Activated naive CD4-positive, alpha-beta T cell treated with anti-CD3 and anti-CD28 coated beads for 36 hours (primary cell): ENCODE measurements at regions not wholly inside any gene's neighbourhood (a gene's known extent, or its start where the extent isn't known, plus 50 kb on each side); places are given as distances from the start of the nearest gene placed in this dataset.
"Not testable (repeated sequence)": the region's sequence is repeated elsewhere in the genome, so short reads cannot be mapped to it uniquely, and the experiment has no call there.

Experiments
- CTCF ChIA-PET: fragments of 350-600 bp; sonication (Branson Sonifier 250); formaldehyde crosslinking; loops from one replicate; lab custom pipeline; 2021; ENCODE audit warnings: antibody characterized with exemption; lab: Charles Lee
- DNase-seq: peaks from one replicate; pipeline ENCODE4 v3.0.0-alpha.2; 2020
- H3K27ac Mint-ChIP-seq: one replicate; pipeline ENCODE4 v1.8.0; 2021; ENCODE audit warnings: mild to moderate bottlenecking, mixed read lengths
- H3K27me3 Mint-ChIP-seq: one replicate; pipeline ENCODE4 v1.8.0; 2021; ENCODE audit warnings: low read depth, mixed read lengths
- H3K36me3 Mint-ChIP-seq: one replicate; pipeline ENCODE4 v1.8.0; 2021; ENCODE audit warnings: low read depth, mixed read lengths
- H3K4me1 Mint-ChIP-seq: one replicate; pipeline ENCODE4 v1.8.0; 2021; ENCODE audit warnings: low read depth, mixed read lengths
- H3K4me3 Mint-ChIP-seq: one replicate; pipeline ENCODE4 v1.8.0; 2021; ENCODE audit warnings: mild to moderate bottlenecking, moderate library complexity, mixed read lengths
- H3K9me3 Mint-ChIP-seq: one replicate; pipeline ENCODE4 v1.8.0; 2021; ENCODE audit warnings: mixed read lengths
- intact Hi-C: fragments of 100-400 bp; cut with micrococcal nuclease; formaldehyde crosslinking; loops from one replicate; pipeline ENCODE4 v1.15.1; 2023

DNA sequence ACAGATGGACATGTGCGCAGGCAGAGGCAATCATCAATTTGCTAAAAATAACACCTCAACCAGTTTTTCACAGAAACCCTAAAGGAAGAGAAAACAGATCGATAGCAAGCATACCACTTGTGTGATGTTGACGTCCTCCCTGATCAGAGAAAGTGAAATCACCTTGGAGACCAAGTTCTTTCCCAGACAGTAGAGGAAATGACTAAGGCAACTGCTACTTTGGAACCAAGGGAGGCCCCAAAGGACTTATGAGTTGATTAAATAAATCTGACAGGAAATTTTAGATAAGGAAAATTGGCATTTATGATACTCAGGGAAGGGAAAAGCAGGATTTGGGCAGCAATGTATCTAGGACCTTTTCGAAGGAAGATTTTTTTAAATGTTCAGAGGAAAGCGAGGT is 267.1 kb upstream of the ASIC2 start:
- CTCF ChIA-PET = no interaction called here
- DNase-seq = no peak
- no peaks in the 10 kb centered on the region for H3K36me3 Mint-ChIP-seq
- H3K4me1 Mint-ChIP-seq = no peaks in the 10 kb centered on the region
- peaks cover 2% of the 10 kb centered on the region for H3K27me3 Mint-ChIP-seq
- no peak overlapping the region for H3K4me3 Mint-ChIP-seq
- intact Hi-C loops = no loop called here
- H3K9me3 Mint-ChIP-seq = peaks cover 9% of the 10 kb centered on the region
- H3K27ac Mint-ChIP-seq = no peak overlapping the region

DNA sequence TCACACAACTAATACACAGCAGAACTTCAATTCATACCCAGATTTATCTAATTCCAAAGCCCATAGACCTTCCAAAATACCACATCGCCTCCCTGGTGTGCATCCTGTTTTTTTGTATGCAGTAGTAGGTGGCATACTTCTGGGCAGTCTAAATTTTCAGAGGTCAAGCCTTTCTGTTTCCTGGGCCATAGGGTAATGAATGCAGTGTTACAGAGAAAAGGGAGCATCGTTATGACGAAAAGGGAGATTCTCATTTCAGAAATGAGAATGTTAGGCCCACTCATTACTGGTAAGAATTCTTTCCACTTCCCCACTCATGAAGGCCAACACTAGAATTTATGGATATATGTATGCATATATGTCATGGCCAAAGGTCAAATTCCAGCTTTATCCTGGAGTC is 267.8 kb upstream of the ASIC2 start:
- DNase-seq = no peak
- intact Hi-C loops = no loop called here
- H3K4me3 Mint-ChIP-seq = no peak overlapping the region
- H3K9me3 Mint-ChIP-seq = peaks cover 9% of the 10 kb centered on the region
- H3K36me3 Mint-ChIP-seq = no peaks in the 10 kb centered on the region
- H3K27me3 Mint-ChIP-seq = peaks cover 2% of the 10 kb centered on the region
- CTCF ChIA-PET = no interaction called here
- H3K4me1 Mint-ChIP-seq = no peaks in the 10 kb centered on the region
- H3K27ac Mint-ChIP-seq = no peak overlapping the region

DNA sequence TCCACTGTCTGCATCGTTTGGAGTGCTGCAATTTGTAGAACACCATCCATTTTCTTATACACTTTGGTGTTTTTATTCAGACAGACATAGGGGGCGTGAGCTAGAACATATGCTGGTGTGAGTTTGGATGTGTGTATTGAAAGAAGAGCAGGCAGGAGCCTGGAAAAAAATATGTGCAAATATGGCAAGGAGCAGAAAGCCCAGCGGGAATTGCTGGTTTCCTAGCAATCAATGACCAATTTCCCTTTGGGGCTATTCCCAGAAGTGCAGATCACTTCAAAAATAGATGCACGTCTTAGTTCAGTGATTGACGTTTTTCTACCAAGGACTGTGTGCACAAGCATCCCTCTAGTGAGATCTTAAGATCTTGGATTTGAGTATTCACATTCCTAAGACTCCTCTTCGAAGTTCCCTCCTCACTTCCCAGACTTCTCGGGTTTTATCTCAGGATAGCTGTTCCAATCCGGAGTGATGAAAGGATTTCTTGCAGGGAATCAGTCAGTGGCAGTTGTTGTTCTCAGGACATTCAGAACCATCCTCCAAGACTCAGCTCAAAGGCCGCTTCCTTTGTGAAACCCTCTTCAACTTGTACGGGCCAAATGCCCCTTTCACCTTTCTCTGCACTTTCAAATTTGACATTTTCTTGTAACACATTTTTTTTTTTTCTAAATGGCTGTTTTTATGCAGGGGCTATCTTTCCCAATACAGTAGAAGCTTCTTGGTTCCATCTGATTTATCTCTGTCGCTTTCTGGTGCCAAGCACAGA is 268.7 kb upstream of the ASIC2 start:
- peaks cover 9% of the 10 kb centered on the region for H3K9me3 Mint-ChIP-seq
- intact Hi-C loops = no loop called here
- no peaks in the 10 kb centered on the region for H3K4me1 Mint-ChIP-seq
- no peaks in the 10 kb centered on the region for H3K36me3 Mint-ChIP-seq
- peaks cover 3% of the 10 kb centered on the region for H3K27me3 Mint-ChIP-seq
- no peak overlapping the region for H3K27ac Mint-ChIP-seq
- DNase-seq = no peak
- CTCF ChIA-PET = no interaction called here
- no peak overlapping the region for H3K4me3 Mint-ChIP-seq

DNA sequence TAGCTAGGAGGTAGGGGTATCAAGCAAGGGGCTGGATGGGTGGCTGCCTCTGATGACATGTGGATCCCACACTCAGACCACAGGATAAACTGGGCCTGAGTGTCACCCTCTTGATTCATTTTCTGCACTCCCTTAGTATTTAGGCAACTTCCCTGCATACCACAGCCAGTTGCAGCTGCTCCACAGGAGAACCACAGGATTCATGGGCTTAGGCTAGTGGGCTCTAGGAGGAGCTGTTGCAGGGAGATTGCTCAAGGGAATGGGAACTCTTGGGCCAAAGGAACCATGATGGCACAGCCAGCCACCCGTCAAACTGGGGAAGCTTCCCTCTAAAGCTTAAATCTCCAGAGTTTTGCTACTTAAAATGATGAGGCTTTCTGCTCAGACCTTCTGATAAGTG is 269.7 kb upstream of the ASIC2 start:
- Mint-ChIP-seq H3K9me3 (peaks cover 9% of the 10 kb centered on the region), H3K4me3 (no peak overlapping the region), H3K36me3 (no peaks in the 10 kb centered on the region), H3K27me3 (peaks cover 5% of the 10 kb centered on the region), H3K27ac (no peak overlapping the region), H3K4me1 (no peaks in the 10 kb centered on the region)
- CTCF ChIA-PET = no interaction called here
- intact Hi-C loops = no loop called here
- no peak for DNase-seq

DNA sequence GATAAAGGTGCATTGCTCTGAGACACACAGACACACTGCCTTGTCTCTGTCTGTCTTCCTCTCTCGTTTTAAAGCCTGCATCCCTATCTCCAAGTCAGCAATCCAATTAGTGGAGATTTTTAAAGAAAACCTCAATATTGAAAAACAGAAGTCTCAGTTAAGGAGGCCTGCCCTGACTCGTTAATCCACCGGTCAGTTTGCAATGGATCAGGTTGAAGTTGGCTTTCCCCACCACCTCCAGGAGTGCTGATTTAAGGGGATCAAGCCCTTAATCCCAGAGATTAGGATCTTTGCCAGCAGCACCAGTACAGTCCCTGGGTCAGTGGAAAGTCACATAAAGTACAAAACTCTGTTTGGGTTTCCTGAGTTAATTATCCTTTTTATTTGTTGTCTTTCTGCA is 271.1 kb upstream of the ASIC2 start:
- H3K36me3 Mint-ChIP-seq = no peaks in the 10 kb centered on the region
- no peak overlapping the region for H3K27ac Mint-ChIP-seq
- peaks cover under 1% of the 10 kb centered on the region for H3K9me3 Mint-ChIP-seq
- CTCF ChIA-PET = no interaction called here
- peaks cover 4% of the 10 kb centered on the region for H3K27me3 Mint-ChIP-seq
- DNase-seq = no peak
- no peaks in the 10 kb centered on the region for H3K4me1 Mint-ChIP-seq
- intact Hi-C loops = no loop called here
- no peak overlapping the region for H3K4me3 Mint-ChIP-seq

DNA sequence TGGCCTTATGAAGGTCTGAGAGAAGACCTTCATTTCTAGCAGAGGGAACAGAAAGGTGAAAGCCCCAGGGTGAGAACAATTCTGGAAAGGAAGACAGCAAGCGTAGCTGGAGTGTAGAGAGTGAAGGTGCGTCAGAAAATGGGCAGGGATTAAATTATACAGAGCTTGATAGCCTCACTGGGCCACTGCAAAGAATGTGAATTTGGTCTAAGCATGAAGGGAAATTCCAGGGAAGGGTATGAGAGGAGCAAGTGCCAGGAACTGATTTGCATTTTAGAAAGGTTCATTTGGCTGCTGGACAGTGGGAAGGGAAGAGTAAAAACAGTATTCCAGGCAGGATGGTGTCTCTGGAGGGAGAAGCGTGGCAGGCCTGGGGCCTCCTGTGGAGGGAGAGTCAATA is 274.1 kb upstream of the ASIC2 start:
- H3K27me3 Mint-ChIP-seq = peaks cover 3% of the 10 kb centered on the region

DNA sequence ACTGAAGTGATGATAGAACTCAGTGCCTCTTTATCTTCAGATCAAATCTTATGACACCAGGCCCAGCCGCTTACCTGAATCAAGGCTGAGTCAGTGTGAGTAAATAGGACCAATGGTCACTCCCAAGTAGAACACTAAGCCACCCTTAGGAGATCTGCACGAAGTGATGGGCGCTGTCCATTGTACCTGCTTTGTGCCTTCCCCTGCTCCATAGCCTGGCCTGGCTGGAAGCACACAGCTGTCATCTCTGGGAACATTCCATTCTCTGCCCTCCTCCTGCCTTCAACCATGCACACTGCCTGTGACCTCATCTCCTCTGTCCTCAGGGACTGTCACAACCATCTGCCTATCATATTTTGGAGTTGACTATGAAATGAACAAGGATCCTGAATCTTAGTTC is 279.5 kb upstream of the ASIC2 start:
- H3K36me3 Mint-ChIP-seq = no peaks in the 10 kb centered on the region
- no peak for DNase-seq
- H3K4me3 Mint-ChIP-seq = no peak overlapping the region
- H3K9me3 Mint-ChIP-seq = no peaks in the 10 kb centered on the region
- intact Hi-C loops = no loop called here
- CTCF ChIA-PET = no interaction called here
- no peak overlapping the region for H3K27ac Mint-ChIP-seq
- H3K4me1 Mint-ChIP-seq = no peaks in the 10 kb centered on the region
- peaks cover 4% of the 10 kb centered on the region for H3K27me3 Mint-ChIP-seq

More for the DNA sequence above, 274.1 kb upstream of the ASIC2 start:
- no peak overlapping the region for H3K4me3 Mint-ChIP-seq
- H3K36me3 Mint-ChIP-seq = no peaks in the 10 kb centered on the region
- intact Hi-C loops = no loop called here
- H3K9me3 Mint-ChIP-seq = no peaks in the 10 kb centered on the region
- no peak for DNase-seq
- CTCF ChIA-PET = no interaction called here
- no peak overlapping the region for H3K27ac Mint-ChIP-seq
- no peaks in the 10 kb centered on the region for H3K4me1 Mint-ChIP-seq

DNA sequence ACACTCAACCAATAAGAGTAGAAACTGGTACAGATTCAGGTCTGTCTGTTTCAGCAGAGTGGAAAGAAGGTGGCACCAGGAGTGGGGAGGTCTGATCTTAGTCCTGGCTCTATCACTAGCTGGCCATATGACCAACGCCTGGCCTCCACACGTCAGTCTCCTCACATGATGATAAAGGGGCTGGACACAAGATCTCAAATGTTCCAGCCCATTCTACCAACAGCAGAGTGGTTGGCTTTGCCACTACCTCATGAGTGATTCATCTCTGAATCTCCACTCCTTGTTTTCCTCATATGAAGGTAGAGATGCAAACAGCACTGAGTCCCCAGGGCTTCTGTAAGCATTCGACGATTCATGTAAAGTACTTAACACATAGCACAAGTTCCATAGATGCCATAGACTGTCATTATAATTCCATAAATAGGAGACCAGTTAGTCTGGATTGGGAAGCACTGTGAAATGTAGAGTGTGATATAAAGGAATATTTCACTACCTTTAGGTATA is 281.9 kb upstream of the ASIC2 start:
- Mint-ChIP-seq H3K27ac (no peak overlapping the region), H3K9me3 (no peaks in the 10 kb centered on the region), H3K4me1 (no peaks in the 10 kb centered on the region), H3K27me3 (peaks cover 4% of the 10 kb centered on the region), H3K36me3 (no peaks in the 10 kb centered on the region), H3K4me3 (no peak overlapping the region)
- DNase-seq = no peak
- CTCF ChIA-PET = no interaction called here
- intact Hi-C loops = no loop called here

DNA sequence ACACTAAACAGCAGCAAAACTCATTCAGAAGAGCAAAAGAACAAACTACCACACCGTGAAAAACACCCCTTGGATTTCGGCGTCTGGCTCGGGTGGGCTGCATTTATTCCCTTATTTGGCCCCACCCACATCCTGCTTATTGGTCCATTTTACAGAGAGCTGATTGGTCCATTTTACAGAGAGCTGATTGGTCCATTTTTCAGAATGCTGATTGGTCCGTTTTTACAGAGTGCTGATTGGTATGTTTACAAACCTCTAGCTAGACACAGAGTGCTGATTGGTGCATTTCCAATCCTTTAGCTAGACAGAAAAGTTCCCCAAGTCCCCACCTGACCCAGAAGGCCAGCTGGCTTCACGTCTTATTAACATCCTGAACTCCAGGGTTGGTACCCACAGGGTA is 286.6 kb upstream of the ASIC2 start:
- H3K36me3 Mint-ChIP-seq, H3K27ac Mint-ChIP-seq, H3K9me3 Mint-ChIP-seq, DNase-seq, H3K4me1 Mint-ChIP-seq, H3K27me3 Mint-ChIP-seq, intact Hi-C loops, CTCF ChIA-PET, H3K4me3 Mint-ChIP-seq: not testable (repeated sequence)

DNA sequence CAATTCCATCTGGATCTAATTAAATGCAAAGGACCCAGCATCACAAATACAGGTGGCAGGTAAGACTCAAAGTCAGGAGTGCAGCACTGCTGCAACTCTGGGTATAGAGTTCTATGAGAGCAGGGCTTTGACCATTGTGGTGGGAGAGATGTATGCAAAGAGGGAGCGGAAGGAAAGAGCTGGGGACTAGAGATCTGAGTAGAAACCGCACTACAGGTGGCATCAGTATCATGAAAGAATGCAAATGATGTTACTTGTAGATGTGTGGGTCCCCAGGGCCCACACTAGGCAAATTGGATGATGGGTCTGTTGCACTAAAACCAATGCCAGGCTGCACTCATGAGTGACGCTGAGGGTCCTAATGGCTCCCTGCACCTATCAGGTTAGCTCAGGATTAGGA is 287.1 kb upstream of the ASIC2 start:
- no peak for DNase-seq
- intact Hi-C loops = no loop called here
- Mint-ChIP-seq H3K9me3 (no peaks in the 10 kb centered on the region), H3K27ac (no peak overlapping the region), H3K4me3 (no peak overlapping the region), H3K27me3 (no peaks in the 10 kb centered on the region), H3K4me1 (no peaks in the 10 kb centered on the region), H3K36me3 (no peaks in the 10 kb centered on the region)
- CTCF ChIA-PET = no interaction called here

DNA sequence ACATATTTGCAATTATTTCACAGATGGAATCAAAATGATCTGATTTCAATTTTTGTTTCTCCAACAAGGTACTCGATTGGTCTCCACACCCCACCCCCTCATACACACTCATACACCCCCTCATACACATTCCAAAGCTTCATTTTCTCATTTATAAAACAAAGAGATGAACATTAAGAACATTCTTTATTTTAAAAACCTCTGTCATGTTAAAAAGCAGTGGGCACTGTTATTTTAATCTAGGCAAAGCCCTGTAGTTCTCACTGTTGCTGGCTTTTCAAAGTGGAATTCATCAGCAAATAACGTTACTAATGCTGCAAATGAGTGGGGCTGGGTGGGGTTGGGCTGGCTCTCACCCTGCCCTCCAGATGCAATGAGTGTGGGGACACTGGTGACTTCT is 289.6 kb upstream of the ASIC2 start:
- Mint-ChIP-seq H3K9me3 (no peaks in the 10 kb centered on the region), H3K4me3 (no peak overlapping the region), H3K27ac (no peak overlapping the region), H3K27me3 (no peaks in the 10 kb centered on the region), H3K4me1 (no peaks in the 10 kb centered on the region), H3K36me3 (no peaks in the 10 kb centered on the region)
- intact Hi-C loops = no loop called here
- CTCF ChIA-PET = no interaction called here
- no peak for DNase-seq

DNA sequence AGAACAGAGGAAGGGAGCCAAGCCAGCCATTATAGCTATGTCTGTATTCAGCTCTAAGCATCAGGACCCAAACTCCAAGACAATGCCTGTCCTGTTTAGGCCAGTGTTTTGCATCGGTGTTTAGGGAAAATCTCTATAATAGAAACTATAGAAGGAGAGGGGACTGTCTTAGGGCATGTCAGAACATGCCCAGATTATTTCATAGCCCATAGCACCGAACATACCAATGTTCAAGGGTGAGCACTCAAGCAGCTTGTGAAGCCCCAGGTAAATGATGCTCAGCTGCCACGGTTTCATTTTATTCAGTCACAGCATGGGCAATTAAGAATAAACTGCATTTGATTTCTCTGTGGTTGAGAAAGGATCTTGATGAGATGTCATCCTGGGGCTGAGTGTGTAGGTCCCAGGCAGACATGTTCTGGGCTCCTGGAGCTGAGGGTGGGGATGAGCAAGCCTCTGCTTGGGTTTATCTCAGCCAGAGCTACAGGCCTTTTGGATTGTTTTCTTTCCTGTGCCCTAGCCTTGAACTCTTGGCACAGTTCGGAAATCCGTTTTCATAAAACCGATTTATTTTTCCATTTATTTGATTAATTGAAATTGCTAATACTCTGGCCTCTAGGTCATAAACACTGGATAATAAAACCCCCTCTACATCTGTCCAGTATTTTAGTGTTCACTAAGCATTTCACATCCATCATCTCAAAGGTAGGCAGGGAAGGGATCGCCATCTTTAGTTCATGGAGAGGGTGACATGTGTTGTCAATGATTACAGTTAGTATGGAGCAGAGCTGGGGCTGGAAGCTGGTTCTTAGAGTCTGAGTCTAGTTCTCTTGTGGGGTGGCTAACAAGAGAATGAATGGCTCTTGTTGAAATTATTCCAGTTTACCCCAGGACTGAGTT is 290.7 kb upstream of the ASIC2 start:
- Mint-ChIP-seq H3K27me3 (peaks cover 3% of the 10 kb centered on the region), H3K27ac (no peak overlapping the region), H3K36me3 (no peaks in the 10 kb centered on the region), H3K4me3 (no peak overlapping the region), H3K9me3 (no peaks in the 10 kb centered on the region), H3K4me1 (no peaks in the 10 kb centered on the region)
- CTCF ChIA-PET = no interaction called here
- intact Hi-C loops = no loop called here
- no peak for DNase-seq

DNA sequence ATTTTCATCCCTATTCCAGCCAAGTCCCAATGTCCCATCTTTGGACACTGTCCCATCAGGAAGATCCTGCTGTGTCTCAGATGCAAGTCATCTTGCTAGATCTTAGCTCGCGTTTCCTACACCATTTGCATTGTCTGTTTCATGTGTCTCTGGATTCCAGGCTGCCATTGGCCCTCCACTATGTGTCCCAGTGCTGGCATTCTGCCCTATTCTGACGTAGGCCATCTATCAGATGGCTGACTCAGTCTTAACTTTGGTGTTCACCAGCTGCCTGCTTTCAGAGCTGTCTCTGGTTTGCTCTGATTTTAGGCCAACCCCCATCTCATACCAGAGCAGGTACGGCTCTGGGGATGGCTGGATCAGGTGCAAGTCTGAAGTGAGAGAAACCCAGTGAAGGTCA is 300.9 kb upstream of the ASIC2 start:
- no peaks in the 10 kb centered on the region for H3K4me1 Mint-ChIP-seq
- H3K4me3 Mint-ChIP-seq = no peak overlapping the region
- CTCF ChIA-PET = no interaction called here
- H3K9me3 Mint-ChIP-seq = no peaks in the 10 kb centered on the region
- peaks cover 11% of the 10 kb centered on the region for H3K27me3 Mint-ChIP-seq
- no peak overlapping the region for H3K27ac Mint-ChIP-seq
- DNase-seq = no peak
- H3K36me3 Mint-ChIP-seq = no peaks in the 10 kb centered on the region
- intact Hi-C loops = no loop called here
